PC-9 (cell line): ENCODE measurements at regions not wholly inside any gene's neighbourhood (a gene's known extent, or its start where the extent isn't known, plus 50 kb on each side); places are given as distances from the start of the nearest gene placed in this dataset.

Source experiments
- CTCF ChIP-seq: fragments of 200-600 bp; sonication (generic); conservative IDR thresholded peaks from 2 replicates; pipeline ENCODE4 v1.6.1; 2017; ENCODE audit warnings: mixed run types, antibody characterized with exemption, mild to moderate bottlenecking, moderate library complexity
- EZH2 ChIP-seq: fragments of 200-600 bp; sonication (generic); IDR thresholded peaks from 2 replicates; pipeline ENCODE4 v1.8.0; 2017; ENCODE audit warnings: antibody characterized with exemption, low read depth

GRCh38 chr2:187272255-187272654 is 175.8 kb downstream of the CALCRL start:
- TF ChIP-seq CTCF (no peak), EZH2 (no peak)
